ENCODE measurements at regions not wholly inside any gene's neighbourhood (a gene's known extent, or its start where the extent isn't known, plus 50 kb on each side); places are given as distances from the start of the nearest gene placed in this dataset.
"Not testable (repeated sequence)": the region's sequence is repeated elsewhere in the genome, so short reads cannot be mapped to it uniquely, and the experiment has no call there.

DNA sequence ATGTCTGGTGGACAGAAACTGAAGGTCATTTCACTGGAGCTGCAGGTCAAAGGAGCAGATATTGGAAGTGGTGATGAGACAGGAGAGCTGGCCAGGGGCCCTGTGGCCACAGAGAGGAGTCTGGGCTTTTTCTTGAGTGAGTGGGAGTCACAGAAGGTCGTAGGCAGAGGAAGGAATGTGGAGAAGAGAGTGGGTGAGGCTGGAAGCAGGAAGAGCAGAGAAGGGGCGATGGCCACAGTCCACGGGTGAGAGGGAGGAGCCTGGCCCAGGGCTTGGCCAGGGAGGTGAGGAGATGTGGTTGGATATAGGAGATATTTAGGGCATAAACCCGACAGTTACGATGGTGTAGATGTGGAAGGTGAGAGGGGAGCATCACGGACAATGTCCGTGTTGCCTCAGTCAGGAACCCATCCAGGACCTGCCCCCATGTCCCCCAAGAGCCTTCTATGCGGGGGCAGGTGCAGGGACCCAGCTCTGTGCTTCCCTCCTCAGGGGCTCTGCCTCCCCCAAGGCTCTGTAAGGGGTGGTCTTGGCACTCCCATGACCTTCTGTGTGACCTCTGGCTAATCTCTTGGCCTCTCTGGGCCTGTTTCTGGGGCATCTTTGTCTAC lies 150.5 kb upstream of the PTPN1 start (continued):
- no peak for TF ChIP-seq BACH2 (CRISPR knock-in tag; IDR thresholded peaks at IDR 0.05; ENCODE audit: borderline replicate concordance)
- TF ChIP-seq ZFP30 (CRISPR knock-in tag; IDR thresholded peaks at IDR 0.05): no peak
- TF ChIP-seq ESRRG (CRISPR knock-in tag; IDR thresholded peaks at IDR 0.05): no peak
- TF ChIP-seq ZNF565 (CRISPR knock-in tag; conservative IDR thresholded peaks at IDR 0.05; ENCODE audit: low read depth): no peak

DNA sequence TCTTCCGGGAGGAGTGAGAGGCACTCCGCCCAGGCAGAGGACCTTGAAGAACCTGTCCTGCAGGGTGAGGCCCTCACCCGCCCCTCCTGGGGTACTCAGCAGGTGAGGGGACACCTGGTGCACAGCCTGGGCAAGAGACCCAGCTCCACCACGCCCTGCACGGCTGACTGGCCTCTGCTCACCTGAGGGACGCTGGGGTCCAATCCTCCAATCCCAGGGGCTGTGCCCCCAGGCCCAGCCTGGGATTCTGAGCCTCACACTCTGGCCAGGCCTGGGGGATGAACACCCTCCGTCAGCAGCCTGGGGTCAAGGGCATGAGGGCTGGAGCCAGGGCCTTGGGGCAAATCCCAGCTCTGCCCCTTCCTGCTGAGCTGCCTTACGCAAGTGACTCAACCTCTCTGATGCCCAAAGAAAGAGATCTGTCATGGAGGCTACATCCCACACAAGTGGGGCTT lies 149.9 kb upstream of the PTPN1 start:
- no peak for ATAC-seq
- TF ChIP-seq ZC3H10 (CRISPR knock-in tag; IDR thresholded peaks at IDR 0.05): no peak

DNA sequence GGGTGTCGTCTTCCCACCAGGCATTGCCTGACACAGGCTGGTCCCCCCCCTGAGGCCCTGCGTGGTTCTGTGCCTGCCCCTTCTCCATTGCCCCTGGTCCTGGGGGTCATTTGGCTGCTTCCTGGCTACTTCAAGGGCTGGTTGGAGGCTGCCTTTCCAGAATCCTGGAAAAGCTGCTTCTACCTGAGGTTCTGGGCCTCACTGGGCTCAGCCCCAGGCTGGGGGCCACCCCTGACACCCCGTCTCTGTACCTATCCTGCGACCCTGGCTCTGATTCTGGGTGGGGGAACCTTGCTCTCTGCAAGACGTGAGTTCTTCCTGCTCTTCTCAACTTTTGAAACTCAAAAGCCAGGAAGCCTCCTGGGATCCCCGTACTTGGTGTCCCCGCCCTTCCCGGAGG lies 149.3 kb upstream of the PTPN1 start:
- TF ChIP-seq BACH2 (CRISPR knock-in tag; IDR thresholded peaks at IDR 0.05; ENCODE audit: borderline replicate concordance) (no peak), ZFP3 (CRISPR knock-in tag; IDR thresholded peaks at IDR 0.05) (no peak), ARNTL (CRISPR knock-in tag; IDR thresholded peaks at IDR 0.05; ENCODE audit: borderline replicate concordance, low read depth) (no peak), ZNF70 (CRISPR knock-in tag; IDR thresholded peaks at IDR 0.05) (no peak), ZNF565 (CRISPR knock-in tag; conservative IDR thresholded peaks at IDR 0.05; ENCODE audit: low read depth) (no peak), CSDC2 (CRISPR knock-in tag; IDR thresholded peaks at IDR 0.05) (no peak), SNAI2 (CRISPR knock-in tag; IDR thresholded peaks at IDR 0.05) (no peak), TOX (CRISPR knock-in tag; IDR thresholded peaks at IDR 0.05; ENCODE audit: borderline replicate concordance) (no peak), ZC3H10 (CRISPR knock-in tag; IDR thresholded peaks at IDR 0.05) (no peak), TCF4 (CRISPR knock-in tag; IDR thresholded peaks at IDR 0.05; ENCODE audit: borderline replicate concordance) (no peak), RARB (CRISPR knock-in tag; IDR thresholded peaks at IDR 0.05) (no peak), ZFP30 (CRISPR knock-in tag; IDR thresholded peaks at IDR 0.05) (no peak), ESRRG (CRISPR knock-in tag; IDR thresholded peaks at IDR 0.05) (no peak), PPARA (CRISPR knock-in tag; IDR thresholded peaks at IDR 0.05; ENCODE audit: borderline replicate concordance) (no peak), ZNF8 (CRISPR knock-in tag; IDR thresholded peaks at IDR 0.05) (no peak)
- TF ChIP-seq, protein P1, sequence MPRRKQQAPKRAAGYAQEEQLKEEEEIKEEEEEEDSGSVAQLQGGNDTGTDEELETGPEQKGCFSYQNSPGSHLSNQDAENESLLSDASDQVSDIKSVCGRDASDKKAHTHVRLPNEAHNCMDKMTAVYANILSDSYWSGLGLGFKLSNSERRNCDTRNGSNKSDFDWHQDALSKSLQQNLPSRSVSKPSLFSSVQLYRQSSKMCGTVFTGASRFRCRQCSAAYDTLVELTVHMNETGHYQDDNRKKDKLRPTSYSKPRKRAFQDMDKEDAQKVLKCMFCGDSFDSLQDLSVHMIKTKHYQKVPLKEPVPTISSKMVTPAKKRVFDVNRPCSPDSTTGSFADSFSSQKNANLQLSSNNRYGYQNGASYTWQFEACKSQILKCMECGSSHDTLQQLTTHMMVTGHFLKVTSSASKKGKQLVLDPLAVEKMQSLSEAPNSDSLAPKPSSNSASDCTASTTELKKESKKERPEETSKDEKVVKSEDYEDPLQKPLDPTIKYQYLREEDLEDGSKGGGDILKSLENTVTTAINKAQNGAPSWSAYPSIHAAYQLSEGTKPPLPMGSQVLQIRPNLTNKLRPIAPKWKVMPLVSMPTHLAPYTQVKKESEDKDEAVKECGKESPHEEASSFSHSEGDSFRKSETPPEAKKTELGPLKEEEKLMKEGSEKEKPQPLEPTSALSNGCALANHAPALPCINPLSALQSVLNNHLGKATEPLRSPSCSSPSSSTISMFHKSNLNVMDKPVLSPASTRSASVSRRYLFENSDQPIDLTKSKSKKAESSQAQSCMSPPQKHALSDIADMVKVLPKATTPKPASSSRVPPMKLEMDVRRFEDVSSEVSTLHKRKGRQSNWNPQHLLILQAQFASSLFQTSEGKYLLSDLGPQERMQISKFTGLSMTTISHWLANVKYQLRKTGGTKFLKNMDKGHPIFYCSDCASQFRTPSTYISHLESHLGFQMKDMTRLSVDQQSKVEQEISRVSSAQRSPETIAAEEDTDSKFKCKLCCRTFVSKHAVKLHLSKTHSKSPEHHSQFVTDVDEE (CRISPR knock-in tag; IDR thresholded peaks at IDR 0.05): no peak
- TF ChIP-seq, protein P2, sequence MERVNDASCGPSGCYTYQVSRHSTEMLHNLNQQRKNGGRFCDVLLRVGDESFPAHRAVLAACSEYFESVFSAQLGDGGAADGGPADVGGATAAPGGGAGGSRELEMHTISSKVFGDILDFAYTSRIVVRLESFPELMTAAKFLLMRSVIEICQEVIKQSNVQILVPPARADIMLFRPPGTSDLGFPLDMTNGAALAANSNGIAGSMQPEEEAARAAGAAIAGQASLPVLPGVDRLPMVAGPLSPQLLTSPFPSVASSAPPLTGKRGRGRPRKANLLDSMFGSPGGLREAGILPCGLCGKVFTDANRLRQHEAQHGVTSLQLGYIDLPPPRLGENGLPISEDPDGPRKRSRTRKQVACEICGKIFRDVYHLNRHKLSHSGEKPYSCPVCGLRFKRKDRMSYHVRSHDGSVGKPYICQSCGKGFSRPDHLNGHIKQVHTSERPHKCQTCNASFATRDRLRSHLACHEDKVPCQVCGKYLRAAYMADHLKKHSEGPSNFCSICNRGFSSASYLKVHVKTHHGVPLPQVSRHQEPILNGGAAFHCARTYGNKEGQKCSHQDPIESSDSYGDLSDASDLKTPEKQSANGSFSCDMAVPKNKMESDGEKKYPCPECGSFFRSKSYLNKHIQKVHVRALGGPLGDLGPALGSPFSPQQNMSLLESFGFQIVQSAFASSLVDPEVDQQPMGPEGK (CRISPR knock-in tag; IDR thresholded peaks at IDR 0.05; ENCODE audit: borderline replicate concordance): no peak
- TF ChIP-seq, protein P3, sequence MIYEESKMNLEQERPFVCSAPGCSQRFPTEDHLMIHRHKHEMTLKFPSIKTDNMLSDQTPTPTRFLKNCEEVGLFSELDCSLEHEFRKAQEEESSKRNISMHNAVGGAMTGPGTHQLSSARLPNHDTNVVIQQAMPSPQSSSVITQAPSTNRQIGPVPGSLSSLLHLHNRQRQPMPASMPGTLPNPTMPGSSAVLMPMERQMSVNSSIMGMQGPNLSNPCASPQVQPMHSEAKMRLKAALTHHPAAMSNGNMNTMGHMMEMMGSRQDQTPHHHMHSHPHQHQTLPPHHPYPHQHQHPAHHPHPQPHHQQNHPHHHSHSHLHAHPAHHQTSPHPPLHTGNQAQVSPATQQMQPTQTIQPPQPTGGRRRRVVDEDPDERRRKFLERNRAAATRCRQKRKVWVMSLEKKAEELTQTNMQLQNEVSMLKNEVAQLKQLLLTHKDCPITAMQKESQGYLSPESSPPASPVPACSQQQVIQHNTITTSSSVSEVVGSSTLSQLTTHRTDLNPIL (CRISPR knock-in tag; IDR thresholded peaks at IDR 0.05; ENCODE audit: low read depth): no peak
- TF ChIP-seq, protein P4, sequence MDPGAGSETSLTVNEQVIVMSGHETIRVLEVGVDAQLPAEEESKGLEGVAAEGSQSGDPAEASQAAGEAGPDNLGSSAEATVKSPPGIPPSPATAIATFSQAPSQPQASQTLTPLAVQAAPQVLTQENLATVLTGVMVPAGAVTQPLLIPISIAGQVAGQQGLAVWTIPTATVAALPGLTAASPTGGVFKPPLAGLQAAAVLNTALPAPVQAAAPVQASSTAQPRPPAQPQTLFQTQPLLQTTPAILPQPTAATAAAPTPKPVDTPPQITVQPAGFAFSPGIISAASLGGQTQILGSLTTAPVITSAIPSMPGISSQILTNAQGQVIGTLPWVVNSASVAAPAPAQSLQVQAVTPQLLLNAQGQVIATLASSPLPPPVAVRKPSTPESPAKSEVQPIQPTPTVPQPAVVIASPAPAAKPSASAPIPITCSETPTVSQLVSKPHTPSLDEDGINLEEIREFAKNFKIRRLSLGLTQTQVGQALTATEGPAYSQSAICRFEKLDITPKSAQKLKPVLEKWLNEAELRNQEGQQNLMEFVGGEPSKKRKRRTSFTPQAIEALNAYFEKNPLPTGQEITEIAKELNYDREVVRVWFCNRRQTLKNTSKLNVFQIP (CRISPR knock-in tag; IDR thresholded peaks at IDR 0.05; ENCODE audit: borderline replicate concordance, low read depth): no peak
- TF ChIP-seq, protein P5, sequence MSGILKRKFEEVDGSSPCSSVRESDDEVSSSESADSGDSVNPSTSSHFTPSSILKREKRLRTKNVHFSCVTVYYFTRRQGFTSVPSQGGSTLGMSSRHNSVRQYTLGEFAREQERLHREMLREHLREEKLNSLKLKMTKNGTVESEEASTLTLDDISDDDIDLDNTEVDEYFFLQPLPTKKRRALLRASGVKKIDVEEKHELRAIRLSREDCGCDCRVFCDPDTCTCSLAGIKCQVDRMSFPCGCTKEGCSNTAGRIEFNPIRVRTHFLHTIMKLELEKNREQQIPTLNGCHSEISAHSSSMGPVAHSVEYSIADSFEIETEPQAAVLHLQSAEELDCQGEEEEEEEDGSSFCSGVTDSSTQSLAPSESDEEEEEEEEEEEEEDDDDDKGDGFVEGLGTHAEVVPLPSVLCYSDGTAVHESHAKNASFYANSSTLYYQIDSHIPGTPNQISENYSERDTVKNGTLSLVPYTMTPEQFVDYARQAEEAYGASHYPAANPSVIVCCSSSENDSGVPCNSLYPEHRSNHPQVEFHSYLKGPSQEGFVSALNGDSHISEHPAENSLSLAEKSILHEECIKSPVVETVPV (CRISPR knock-in tag; IDR thresholded peaks at IDR 0.05): no peak
- ATAC-seq: no peak

DNA sequence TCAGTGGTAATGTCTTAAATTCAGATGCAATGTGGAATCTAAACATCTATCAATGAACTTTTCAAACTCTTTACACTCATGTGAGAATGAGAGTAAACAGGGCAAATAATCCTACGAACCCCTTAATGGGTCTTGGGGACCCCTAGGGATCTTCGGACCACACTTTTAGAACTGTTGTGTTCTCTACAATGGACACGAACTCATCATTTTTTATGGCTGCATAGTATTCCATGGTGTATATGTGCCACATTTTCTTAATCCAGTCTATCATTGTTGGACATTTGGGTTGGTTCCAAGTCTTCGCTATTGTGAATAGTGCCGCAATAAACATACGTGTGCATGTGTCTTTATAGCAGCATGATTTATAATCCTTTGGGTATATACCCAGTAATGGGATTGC lies 148.0 kb upstream of the PTPN1 start:
- not testable (repeated sequence) for ATAC-seq

Measured in SK-N-SH treated with all-trans-retinoic acid at 6 μM for 48 hours (cell line).